Tibial nerve (tissue), 4 donors: ENCODE measurements at regions not wholly inside any gene's neighbourhood (a gene's known extent, or its start where the extent isn't known, plus 50 kb on each side); places are given as distances from the start of the nearest gene placed in this dataset.

ENCODE experiments used
- DNase-seq, 2 donors: peaks; one replicate each; pipeline ENCODE4 v3.0.0-alpha.2; 2019; ENCODE audit warnings: low spot score in 2 of 2
- H3K27ac ChIP-seq, 4 donors: fragments of 200-600 bp; sonication (generic) in 3 of 4; one replicate each; pipeline ENCODE4 v1.5.1; 2017 to 2019; ENCODE audit warnings: mild to moderate bottlenecking in 1 of 4
- H3K27me3 ChIP-seq, 2 donors: fragments of 200-600 bp; sonication (generic) in 1 of 2; one replicate each; pipeline versions ENCODE4 v1.5.1 to v1.6.0; 2017 to 2019
- H3K36me3 ChIP-seq, 3 donors: fragments of 200-600 bp; sonication (generic); one replicate each; pipeline ENCODE4 v1.5.1; 2018 to 2019
- H3K4me1 ChIP-seq, 4 donors: fragments of 200-600 bp; sonication (generic) in 3 of 4; one replicate each; pipeline ENCODE4 v1.5.1; 2017 to 2019
- H3K4me3 ChIP-seq, 4 donors: fragments of 200-600 bp; sonication (generic) in 3 of 4; one replicate each; pipeline ENCODE4 v1.5.1; 2017 to 2019; ENCODE audit warnings: mild to moderate bottlenecking in 1 of 4, moderate library complexity in 1 of 4
- H3K9me3 ChIP-seq, 4 donors: fragments of 200-600 bp; sonication (generic) in 3 of 4; one replicate each; pipeline ENCODE4 v1.5.1; 2017 to 2019
- EP300 ChIP-seq, 2 donors: sonication (generic); formaldehyde crosslinking; IDR thresholded peaks; one replicate each; pipeline ENCODE4 v1.6.1; 2017; ENCODE audit warnings: antibody characterized with exemption in 2 of 2, mild to moderate bottlenecking in 1 of 2
- POLR2A ChIP-seq, 2 donors: fragments of 450-650 bp; IDR thresholded peaks; one replicate each; pipeline ENCODE4 v1.6.1; 2017; ENCODE audit warnings: antibody characterized with exemption in 2 of 2, mild to moderate bottlenecking in 2 of 2, moderate library complexity in 2 of 2
- WGBS, 2 donors: methylation state at CpG; one replicate each; pipeline ENCODE4 v1.1.5; 2018; 5-methylcytosine and 5-hydroxymethylcytosine counted together
- TF ChIP-seq, protein P1 (sequence below), 5 experiments: fragments of 200-600 bp in 3 of 5; fragments of 450-650 bp in 2 of 5; sonication (generic) in 3 of 5; IDR thresholded peaks; one replicate each; pipeline ENCODE4 v1.5.1; 2016 to 2019; ENCODE audit warnings: antibody characterized with exemption in 5 of 5, mild to moderate bottlenecking in 3 of 5, moderate library complexity in 2 of 5

DNA sequence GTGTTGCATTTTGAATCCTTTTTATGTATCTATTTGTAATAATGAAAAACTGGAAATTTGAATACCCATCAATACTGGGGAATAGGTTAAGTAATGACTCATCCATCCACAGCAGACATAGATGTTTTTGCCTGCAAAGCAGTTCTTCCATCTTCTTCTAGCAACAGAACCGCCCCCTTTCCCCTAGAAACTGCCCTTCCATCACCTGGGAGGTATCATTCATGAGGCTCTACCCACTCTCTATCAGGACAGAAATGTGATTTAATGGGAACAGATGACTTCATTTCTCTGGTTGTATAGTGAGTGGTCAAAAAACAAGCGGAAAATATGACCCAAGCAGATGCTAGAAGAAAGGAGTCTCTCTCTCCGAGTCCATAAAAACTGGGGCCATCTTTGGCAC is 532.8 kb downstream of the UQCRFS1 start:
- WGBS, 2 donors = 90 to 91% methylated on average over 3 of the region's 3 CpGs
- DNase-seq = no peak
- H3K4me3 ChIP-seq = no peak overlapping the region
- H3K4me1 ChIP-seq = no peaks in the 10 kb centered on the region
- no peaks in the 10 kb centered on the region for H3K27me3 ChIP-seq
- no peak overlapping the region for H3K27ac ChIP-seq
- peaks cover 0 to 5% (median 0%) of the 10 kb centered on the region in 4 donors for H3K9me3 ChIP-seq
- H3K36me3 ChIP-seq = no peaks in the 10 kb centered on the region
- no peak for TF ChIP-seq EP300 (IDR thresholded peaks at IDR 0.05)
- no peak for TF ChIP-seq POLR2A (IDR thresholded peaks at IDR 0.05)

DNA sequence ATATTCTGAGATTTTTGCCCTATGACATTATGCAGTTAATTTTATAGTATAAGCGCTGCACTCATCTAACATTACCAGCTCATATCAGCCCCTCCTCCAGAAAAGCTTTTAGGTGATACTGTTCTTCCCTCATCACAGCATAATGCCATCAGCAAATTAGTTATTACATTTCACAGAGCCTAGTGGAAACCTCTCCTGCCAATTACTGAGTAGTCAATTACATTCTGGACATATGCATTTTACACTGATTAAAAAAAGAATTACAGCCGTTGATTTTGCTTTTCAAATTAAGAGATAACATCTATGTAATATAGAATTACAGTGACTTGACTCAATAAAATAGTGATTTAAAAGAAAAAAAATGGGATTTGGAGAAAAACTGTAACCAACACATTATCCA is 542.1 kb downstream of the UQCRFS1 start:
- Histone ChIP-seq H3K36me3 (no peaks in the 10 kb centered on the region), H3K9me3 (peaks cover 0 to 49% (median 0%) of the 10 kb centered on the region in 4 donors), H3K4me3 (no peak overlapping the region), H3K4me1 (no peaks in the 10 kb centered on the region), H3K27ac (no peak overlapping the region), H3K27me3 (no peaks in the 10 kb centered on the region)
- WGBS, 2 donors = 85 to 92% methylated on average over 2 of the region's 2 CpGs
- TF ChIP-seq, protein P1, sequence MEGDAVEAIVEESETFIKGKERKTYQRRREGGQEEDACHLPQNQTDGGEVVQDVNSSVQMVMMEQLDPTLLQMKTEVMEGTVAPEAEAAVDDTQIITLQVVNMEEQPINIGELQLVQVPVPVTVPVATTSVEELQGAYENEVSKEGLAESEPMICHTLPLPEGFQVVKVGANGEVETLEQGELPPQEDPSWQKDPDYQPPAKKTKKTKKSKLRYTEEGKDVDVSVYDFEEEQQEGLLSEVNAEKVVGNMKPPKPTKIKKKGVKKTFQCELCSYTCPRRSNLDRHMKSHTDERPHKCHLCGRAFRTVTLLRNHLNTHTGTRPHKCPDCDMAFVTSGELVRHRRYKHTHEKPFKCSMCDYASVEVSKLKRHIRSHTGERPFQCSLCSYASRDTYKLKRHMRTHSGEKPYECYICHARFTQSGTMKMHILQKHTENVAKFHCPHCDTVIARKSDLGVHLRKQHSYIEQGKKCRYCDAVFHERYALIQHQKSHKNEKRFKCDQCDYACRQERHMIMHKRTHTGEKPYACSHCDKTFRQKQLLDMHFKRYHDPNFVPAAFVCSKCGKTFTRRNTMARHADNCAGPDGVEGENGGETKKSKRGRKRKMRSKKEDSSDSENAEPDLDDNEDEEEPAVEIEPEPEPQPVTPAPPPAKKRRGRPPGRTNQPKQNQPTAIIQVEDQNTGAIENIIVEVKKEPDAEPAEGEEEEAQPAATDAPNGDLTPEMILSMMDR (IDR thresholded peaks at IDR 0.05) = no peak
- DNase-seq = no peak

DNA sequence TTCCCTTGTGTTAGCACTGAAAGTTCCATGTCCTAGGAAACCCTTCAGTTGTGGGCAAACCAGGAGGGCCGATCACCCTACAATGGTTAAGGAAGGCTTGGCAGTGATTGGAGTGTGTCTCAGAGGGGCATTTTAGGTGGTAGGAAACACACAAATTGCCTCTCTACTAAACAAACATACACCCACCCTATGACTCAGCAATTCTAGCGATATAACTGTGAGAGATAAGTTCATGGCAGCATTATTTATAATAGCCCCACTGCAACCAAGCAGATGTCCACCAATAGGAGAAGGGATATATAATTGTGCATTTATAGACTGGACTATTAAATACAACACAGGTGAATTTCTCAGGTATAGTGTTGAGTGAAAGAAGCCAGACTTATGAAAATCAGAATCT is 543.1 kb downstream of the UQCRFS1 start:
- DNase-seq = no peak
- 74 to 88% methylated on average over 2 of the region's 2 CpGs for WGBS, 2 donors
- no peaks in the 10 kb centered on the region for H3K27me3 ChIP-seq
- no peak overlapping the region for H3K4me3 ChIP-seq
- H3K9me3 ChIP-seq = peaks cover 0 to 49% (median 0%) of the 10 kb centered on the region in 4 donors
- no peaks in the 10 kb centered on the region for H3K36me3 ChIP-seq
- no peak overlapping the region for H3K27ac ChIP-seq
- TF ChIP-seq POLR2A (IDR thresholded peaks at IDR 0.05) (no peak), EP300 (IDR thresholded peaks at IDR 0.05) (no peak)
- TF ChIP-seq, protein P1 (IDR thresholded peaks at IDR 0.05) = no peak
- no peaks in the 10 kb centered on the region for H3K4me1 ChIP-seq

DNA sequence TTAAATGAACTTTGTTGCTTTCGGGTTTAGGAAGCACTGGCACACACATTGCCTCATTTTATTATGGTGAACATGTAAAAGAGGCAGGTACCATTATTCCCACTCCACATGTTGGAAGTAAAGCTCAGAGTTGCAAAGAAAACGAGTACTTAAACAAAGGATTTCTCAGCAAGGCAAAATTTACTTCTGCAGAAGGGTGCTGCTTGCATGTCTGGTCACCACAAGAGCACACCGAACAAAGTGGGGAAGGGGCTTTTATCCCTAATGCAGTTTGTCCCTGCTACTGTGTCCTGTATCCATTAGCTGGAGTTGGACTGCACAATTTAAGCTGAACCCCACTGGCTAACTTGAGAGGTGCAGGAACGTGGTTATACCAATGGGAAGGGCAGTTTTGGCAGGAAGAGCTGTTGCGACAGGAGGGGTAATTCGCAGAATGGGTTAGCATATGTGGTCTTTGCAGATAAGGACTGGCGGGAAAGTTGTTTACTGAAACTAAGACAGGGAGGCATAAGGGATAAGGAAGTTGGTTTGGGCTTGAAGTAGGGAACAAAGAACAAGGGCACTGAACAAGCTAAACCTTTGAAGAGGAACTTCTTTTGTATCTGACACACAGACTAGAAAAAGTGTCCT is 545.5 kb downstream of the UQCRFS1 start:
- peaks cover 0 to 28% (median under 1%) of the 10 kb centered on the region in 4 donors for H3K9me3 ChIP-seq
- H3K4me1 ChIP-seq = no peaks in the 10 kb centered on the region
- TF ChIP-seq, protein P1 (IDR thresholded peaks at IDR 0.05) = no peak
- TF ChIP-seq EP300 (IDR thresholded peaks at IDR 0.05) (no peak), POLR2A (IDR thresholded peaks at IDR 0.05) (no peak)
- H3K27me3 ChIP-seq = no peaks in the 10 kb centered on the region
- no peak overlapping the region for H3K4me3 ChIP-seq
- no peak for DNase-seq
- no peaks in the 10 kb centered on the region for H3K36me3 ChIP-seq
- WGBS, 2 donors = 83 to 87% methylated on average over 7 of the region's 7 CpGs
- H3K27ac ChIP-seq = no peak overlapping the region

DNA sequence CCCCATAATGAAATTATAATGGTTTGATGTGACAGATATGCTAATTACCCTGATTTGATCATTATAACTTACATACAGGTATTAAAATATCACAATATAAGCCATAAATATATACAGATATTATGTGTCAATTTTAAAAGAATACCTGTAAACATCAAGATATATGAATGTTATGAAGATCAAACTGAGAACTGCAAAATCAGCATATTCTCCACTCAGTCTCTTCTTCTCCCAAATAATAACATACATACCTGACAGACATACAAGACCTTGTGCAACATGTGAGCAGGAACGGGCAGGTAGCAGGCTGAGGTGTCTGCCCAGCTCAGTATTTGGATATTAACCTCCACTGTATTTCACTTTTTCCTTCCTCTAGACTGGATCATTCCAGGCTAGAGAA is 547.2 kb downstream of the UQCRFS1 start:
- H3K4me3 ChIP-seq = no peak overlapping the region
- TF ChIP-seq EP300 (IDR thresholded peaks at IDR 0.05) = no peak
- no peak for TF ChIP-seq POLR2A (IDR thresholded peaks at IDR 0.05)
- TF ChIP-seq, protein P1 (IDR thresholded peaks at IDR 0.05) = no peak
- H3K9me3 ChIP-seq = peaks cover 0 to 26% (median 2%) of the 10 kb centered on the region in 4 donors
- no peaks in the 10 kb centered on the region for H3K4me1 ChIP-seq
- no peaks in the 10 kb centered on the region for H3K27me3 ChIP-seq
- H3K27ac ChIP-seq = no peak overlapping the region
- WGBS, 2 donors = 69 to 83% methylated on average over 1 of the region's 1 CpG
- H3K36me3 ChIP-seq = no peaks in the 10 kb centered on the region
- no peak for DNase-seq

DNA sequence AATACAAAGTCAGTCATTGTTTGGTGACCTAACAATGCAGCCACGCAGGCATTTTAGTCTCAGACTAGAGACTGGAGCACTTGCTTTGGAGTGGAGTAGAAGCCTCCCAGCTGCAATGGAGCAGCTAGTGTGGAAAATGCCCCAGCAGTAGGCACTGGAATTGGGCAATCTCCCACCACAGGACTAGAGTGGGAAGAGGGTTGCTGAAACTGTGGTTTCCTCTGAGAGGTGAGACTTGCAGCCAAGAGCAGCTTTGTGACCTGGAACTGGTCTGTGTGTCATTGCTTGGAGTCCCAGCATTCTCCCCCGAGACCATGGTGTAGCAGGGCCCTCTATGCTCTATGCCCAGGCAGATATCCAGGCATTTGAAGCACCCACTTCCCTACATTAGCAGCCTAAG is 556.3 kb downstream of the UQCRFS1 start:
- no peaks in the 10 kb centered on the region for H3K36me3 ChIP-seq
- DNase-seq = no peak
- TF ChIP-seq POLR2A (IDR thresholded peaks at IDR 0.05) = no peak
- TF ChIP-seq, protein P1 (IDR thresholded peaks at IDR 0.05) = no peak
- TF ChIP-seq EP300 (IDR thresholded peaks at IDR 0.05) = no peak
- H3K9me3 ChIP-seq = peaks cover 0 to 56% (median 0%) of the 10 kb centered on the region in 4 donors
- H3K27ac ChIP-seq = no peak overlapping the region
- H3K27me3 ChIP-seq = no peaks in the 10 kb centered on the region
- H3K4me3 ChIP-seq = no peak overlapping the region
- 50 to 63% methylated on average over 2 of the region's 2 CpGs for WGBS, 2 donors
- no peaks in the 10 kb centered on the region for H3K4me1 ChIP-seq
